HK-2 (cell line): ENCODE measurements at regions not wholly inside any gene's neighbourhood (a gene's known extent, or its start where the extent isn't known, plus 50 kb on each side); places are given as distances from the start of the nearest gene placed in this dataset.
"Not testable (repeated sequence)": the region's sequence is repeated elsewhere in the genome, so short reads cannot be mapped to it uniquely, and the experiment has no call there.

Experiments
- DNase-seq: peaks from one replicate; pipeline ENCODE4 v3.0.0-alpha.2; 2018; ENCODE audit not compliant: unreplicated experiment

GRCh38 chr2:236370847-236371409, 106.7 kb upstream of the ASB18 start:
- DNase-seq, result no peak

GRCh38 chr2:236375973-236376476, 111.8 kb upstream of the ASB18 start:
- no peak for DNase-seq

- no peak for DNase-seq
Observed at GRCh38 chr2:236376566-236377244, 112.5 kb upstream of the ASB18 start.

- DNase-seq, result no peak
Observed at GRCh38 chr2:236380051-236380612, 115.9 kb upstream of the ASB18 start.

GRCh38 chr2:236381253-236381652, 117.0 kb upstream of the ASB18 start:
- DNase-seq, result not testable (repeated sequence)

- not testable (repeated sequence) for DNase-seq
Observed at GRCh38 chr2:236389284-236390216, 125.3 kb upstream of the ASB18 start.

GRCh38 chr2:236393101-236393500, 128.9 kb upstream of the ASB18 start:
- DNase-seq, result no peak

- no peak for DNase-seq
Observed at GRCh38 chr2:236393581-236393980, 129.4 kb upstream of the ASB18 start.

GRCh38 chr2:236394571-236394970, 130.4 kb upstream of the ASB18 start:
- DNase-seq, result no peak

GRCh38 chr2:236395067-236395466, 130.9 kb upstream of the ASB18 start:
- no peak for DNase-seq

- DNase-seq, result no peak
Observed at GRCh38 chr2:236396818-236397350, 132.7 kb upstream of the ASB18 start.

- DNase-seq, result no peak
Observed at GRCh38 chr2:236397681-236398080, 133.5 kb upstream of the ASB18 start.

GRCh38 chr2:236399409-236399808, 135.2 kb upstream of the ASB18 start:
- DNase-seq, result no peak

GRCh38 chr2:236400046-236400574, 135.9 kb upstream of the ASB18 start:
- no peak for DNase-seq

GRCh38 chr2:236400594-236401360, 136.6 kb upstream of the ASB18 start:
- DNase-seq, result no peak

- DNase-seq, result no peak
Observed at GRCh38 chr2:236402033-236402790, 138.0 kb upstream of the ASB18 start.

- no peak for DNase-seq
Observed at GRCh38 chr2:236403125-236403524, 138.9 kb upstream of the ASB18 start.

- no peak for DNase-seq
Observed at GRCh38 chr2:236403811-236404210, 139.6 kb upstream of the ASB18 start.

- DNase-seq, result no peak
Observed at GRCh38 chr2:236404346-236404745, 140.1 kb upstream of the ASB18 start.

GRCh38 chr2:236405357-236405756, 141.2 kb upstream of the ASB18 start:
- no peak for DNase-seq
